ENCODE measurements at regions not wholly inside any gene's neighbourhood (a gene's known extent, or its start where the extent isn't known, plus 50 kb on each side); places are given as distances from the start of the nearest gene placed in this dataset.

DNA sequence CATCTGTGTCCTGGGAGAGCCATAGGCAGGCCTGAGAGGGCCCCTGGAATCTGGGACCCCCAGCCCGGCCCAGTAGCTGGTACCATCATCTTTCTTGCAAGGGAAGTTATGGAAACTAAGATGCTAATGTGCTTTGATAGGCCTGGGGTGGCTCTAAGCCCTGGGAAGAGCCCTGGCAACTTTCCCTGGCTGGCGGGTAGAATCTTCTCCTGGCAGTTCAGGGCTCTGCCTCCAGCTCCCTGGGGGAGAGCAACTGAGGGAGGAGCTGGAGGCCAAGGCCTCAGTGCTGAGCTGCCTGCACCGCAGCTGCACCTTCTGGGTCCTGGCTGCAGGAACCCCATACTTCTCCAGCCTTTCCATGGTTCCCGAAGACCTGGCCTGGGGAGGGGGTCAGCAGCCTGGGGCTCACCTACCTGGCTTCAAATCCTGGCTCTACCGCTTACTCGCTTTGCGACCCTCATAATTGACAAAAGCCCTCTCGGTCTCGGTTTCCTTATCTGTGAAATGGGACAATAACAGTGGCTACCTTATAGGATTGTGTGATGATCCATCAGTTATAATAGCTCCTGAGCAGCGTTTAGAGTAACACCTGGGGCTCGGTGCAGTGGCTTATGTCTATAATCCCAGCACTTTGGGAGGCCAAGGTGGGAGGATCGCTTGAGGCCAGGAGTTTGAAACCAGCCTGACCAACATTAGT is 333.7 kb downstream of the SEC14L1 start:
- no peak for DNase-seq (ENCODE audit: low read depth)

DNA sequence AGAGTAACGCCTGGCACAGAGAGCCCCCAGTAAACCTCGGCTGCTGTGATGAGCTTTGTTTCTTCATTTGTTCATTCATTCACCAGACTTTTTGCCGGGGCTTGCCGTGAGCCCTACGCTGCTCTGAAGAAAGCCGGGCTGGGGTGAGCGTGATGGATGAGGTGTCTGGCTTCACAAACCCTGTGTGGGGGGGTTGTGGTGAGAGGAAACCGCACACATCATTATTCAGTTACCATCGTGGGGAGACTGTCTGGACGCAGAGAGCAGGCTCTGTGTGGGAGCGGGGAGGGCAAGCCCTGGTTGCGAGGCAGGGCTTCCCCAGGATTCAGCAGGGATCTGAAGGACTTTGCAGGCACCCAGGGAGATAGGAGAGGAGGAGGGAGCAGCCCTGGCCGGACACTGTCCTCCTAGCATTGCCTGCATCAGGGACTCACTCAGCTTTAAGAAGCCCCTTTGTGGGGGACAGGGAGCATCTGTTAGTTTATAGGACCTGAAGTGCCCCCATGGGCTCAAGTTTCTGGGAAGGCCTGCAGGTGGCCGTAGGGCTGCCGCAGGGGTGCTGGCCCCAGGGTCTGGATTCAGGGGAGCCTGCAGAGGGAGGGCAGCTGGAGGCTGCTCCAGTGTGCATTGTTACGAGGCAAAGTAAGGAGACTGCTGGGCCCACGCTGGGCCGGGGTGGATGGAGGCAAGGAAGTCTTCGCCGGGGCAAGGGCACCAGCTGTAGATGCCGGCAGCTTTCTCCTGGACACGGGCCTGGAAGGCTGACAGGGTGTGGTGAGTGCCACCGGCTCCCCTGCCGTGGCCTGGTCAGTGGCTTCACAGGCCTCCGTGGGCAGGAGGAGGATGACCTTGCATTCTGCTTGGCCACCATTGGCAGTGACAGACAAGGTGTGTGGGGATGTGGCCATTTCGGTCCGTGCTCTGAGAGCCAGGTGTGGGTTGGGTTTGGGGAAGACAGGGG is 334.5 kb downstream of the SEC14L1 start:
- DNase-seq (ENCODE audit: low read depth), result peak; percentile 69

GRCh38 chr17:77476006-77476405 is 335.2 kb downstream of the SEC14L1 start:
- DNase-seq (ENCODE audit: low read depth), result no peak

DNA sequence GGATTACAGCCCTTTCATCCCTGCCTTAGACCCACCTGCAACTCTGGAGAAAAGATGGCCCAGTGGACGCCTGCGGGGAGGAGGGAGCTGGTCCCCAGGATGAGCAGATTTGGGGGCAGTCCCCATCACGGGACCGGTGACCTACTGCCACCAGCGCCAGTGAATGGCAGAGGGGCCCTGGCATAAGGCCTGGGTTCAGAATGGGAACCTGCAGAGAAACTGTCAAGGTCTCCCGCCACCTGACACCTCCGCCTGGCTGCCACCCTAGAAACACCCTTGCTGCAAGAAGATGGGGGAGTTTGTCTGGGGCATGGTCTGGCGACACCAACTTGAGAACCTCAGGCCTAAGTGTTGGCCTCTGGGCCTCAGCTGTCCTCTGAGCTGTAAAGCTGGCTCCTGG is 335.7 kb downstream of the SEC14L1 start:
- no peak for DNase-seq (ENCODE audit: low read depth)

DNA sequence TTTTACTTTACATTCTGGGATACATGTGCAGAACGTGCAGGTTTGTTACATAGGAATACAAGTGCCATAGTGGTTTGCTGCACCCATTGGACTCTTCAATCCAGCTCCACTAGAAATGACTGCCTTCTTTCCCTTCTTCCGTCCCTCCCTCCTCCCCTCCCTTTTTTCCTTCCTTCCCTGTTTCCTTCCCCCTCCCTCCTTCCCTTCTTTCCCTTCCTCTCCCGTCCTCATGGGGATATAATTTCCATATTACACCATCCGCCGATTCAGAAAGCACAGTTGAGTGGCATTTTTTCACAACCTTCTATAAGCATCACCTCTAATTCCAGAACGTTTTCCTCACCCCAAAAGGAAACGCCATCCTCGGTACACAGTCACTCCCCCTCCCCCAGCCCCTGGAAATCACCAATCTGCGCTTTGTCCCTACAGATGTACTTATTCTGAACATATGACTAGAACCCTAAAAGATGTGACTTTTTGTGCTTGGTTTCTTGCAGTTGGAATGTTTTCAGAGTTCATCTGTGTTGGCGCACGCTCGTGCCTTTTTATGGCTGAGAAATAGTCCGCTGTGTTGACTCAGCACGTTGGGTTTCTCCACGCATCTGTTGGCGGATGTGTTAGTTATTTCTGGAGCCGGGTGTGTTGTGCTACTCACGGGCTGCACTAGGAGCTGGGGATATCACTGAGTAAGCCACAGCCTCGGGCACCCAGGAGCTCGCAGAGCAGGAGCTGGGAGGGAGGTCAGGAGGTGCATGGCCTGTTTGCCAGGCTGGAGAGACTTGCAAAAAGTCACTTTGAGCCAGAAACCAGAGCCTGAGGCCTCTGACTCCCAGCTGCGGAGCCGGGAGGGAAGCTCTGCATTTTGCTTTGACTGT is 336.4 kb downstream of the SEC14L1 start:
- DNase-seq (ENCODE audit: low read depth), result peak; percentile 99

DNA sequence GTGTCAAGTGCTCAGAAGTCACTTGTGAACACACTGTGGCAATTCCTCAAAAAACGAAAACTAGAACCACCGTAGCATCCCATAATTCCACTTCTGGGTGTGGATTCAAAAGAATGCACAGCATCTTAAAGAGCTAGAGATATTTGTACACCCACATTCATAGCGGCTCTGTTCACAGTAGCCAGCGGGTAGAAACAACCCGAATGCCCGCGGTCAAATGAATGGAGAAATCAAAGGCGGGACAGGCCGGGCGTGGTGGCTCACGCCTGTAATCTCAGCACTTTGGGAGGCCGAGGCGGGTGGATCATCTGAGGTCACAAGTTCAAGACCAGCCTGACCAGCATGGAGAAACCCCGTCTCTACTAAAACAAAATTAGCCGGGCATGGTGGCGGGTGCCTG is 337.5 kb downstream of the SEC14L1 start:
- no peak for DNase-seq (ENCODE audit: low read depth)

GRCh38 chr17:77478899-77479298 is 338.1 kb downstream of the SEC14L1 start:
- no peak for DNase-seq (ENCODE audit: low read depth)

DNA sequence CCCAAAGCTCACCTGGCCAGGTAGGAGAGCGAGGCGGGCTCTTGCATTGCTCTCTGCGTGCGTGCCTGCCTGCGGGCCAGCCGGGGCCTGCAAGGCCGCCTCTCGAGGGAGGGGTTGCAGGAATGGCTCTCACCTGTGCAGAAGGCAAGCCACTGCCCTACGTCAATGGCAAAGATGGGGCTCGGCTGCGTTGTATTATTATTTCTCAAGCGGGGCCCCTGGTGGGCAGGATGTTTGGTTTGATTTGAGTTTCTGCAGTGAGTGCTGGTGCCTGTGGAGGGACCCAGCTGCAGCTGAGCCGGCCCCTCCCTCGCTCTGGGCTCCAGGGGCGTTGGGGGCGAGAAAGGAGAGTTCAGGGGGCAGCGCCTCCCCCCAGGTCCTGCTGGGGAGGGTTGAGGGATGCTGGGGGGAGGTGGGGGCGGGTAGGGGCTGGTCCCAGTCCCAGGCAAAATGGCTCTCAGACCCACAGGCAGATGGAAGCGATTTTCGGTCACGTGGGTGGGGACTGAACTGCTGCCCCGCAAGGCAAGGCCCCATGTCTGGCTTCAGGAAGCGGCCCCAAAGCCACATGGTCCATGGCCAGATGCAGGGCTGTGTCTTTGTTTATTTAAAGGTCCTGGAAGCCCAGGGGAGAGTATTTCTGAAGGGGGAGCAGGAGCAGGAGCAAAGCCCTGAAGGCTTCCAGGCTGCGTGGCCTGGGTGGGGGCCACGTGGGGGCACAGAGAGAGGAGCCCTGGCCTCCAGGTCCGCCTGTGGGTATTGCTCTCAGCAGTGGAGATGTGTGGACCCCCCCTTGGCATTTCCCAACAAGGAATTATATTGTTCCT is 338.8 kb downstream of the SEC14L1 start:
- no peak for DNase-seq (ENCODE audit: low read depth)

DNA sequence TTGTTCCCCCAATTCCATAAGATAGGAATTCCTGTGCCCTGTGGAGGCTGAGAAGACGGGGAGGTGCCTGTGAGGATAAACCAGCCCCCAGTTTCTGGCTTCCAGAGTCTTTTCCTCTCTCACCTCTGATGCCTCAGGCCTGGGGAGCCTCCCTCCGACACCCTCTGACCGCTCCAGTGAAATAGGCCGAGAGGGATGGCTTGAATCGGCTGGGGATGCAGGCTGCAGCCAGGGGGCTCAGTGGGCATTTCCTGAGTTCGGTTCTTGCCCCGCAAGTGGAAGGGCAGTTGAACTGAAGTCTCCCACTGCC is 339.4 kb downstream of the SEC14L1 start:
- DNase-seq (ENCODE audit: low read depth), result no peak

- no peak for DNase-seq (ENCODE audit: low read depth)
These were observed 339.9 kb downstream of the SEC14L1 start for GRCh38 chr17:77480509-77481215.

DNA sequence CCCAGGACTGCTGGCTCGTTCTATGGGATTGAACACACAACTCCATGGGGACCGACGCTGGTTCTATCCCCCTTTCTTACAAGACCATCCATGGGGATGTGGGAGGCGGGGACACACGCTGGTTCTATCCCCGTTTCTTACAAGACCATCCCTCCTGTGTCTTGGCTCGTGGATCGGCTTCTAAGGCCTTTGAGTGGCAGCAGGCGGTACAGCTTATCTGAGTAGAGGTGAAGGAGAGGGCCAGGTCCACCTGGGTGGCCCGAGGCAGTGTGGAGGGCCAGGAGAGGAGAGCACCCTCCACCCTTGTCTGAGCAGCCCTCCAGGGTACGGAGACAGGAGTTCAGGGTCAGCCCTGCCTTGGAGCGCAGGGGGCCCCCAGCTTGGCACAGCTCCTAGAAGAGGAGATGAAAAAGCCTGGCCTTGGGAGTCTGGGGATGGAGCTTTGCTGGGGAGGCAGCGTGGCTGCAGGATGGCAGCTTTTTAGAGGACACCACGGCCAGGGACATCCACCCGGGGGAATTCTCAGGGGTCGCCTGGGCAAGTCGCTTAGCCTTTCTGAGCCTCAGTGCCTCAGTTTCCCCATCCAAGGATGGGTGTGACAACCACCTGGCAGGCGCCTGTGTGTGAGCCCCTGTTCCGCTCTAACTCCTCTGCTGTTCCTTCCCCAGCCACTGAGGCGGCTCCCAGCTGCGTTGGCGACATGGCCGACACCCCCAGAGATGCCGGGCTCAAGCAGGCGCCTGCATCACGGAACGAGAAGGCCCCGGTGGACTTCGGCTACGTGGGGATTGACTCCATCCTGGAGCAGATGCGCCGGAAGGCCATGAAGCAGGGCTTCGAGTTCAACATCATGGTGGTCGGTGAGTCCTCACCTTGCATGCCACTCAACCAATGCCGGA is 341.0 kb downstream of the SEC14L1 start:
- no peak for DNase-seq (ENCODE audit: low read depth)

- DNase-seq (ENCODE audit: low read depth), result no peak
These were observed 341.8 kb downstream of the SEC14L1 start for GRCh38 chr17:77482375-77483127.

GRCh38 chr17:77483128-77483598 is 342.4 kb downstream of the SEC14L1 start:
- DNase-seq (ENCODE audit: low read depth), result no peak

DNA sequence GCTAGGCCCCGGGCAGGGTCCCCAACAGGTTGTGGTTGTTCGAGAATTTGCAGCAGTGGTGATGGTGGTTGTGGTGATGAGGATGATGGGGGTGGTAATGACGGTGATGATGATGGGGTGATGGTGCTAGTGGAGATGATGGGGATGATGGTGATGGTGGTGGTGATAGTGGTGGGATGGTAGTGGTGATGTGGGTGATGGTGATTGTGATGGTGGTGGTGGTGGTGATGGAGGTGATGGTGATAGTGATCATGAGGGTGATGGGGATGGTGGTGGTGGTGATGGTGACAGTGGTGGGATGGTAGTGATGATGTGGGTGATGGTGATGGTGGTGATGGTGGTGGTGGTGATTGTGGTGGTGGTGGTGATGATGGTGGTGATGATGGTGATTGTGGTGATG is 343.3 kb downstream of the SEC14L1 start:
- no peak for DNase-seq (ENCODE audit: low read depth)

DNA sequence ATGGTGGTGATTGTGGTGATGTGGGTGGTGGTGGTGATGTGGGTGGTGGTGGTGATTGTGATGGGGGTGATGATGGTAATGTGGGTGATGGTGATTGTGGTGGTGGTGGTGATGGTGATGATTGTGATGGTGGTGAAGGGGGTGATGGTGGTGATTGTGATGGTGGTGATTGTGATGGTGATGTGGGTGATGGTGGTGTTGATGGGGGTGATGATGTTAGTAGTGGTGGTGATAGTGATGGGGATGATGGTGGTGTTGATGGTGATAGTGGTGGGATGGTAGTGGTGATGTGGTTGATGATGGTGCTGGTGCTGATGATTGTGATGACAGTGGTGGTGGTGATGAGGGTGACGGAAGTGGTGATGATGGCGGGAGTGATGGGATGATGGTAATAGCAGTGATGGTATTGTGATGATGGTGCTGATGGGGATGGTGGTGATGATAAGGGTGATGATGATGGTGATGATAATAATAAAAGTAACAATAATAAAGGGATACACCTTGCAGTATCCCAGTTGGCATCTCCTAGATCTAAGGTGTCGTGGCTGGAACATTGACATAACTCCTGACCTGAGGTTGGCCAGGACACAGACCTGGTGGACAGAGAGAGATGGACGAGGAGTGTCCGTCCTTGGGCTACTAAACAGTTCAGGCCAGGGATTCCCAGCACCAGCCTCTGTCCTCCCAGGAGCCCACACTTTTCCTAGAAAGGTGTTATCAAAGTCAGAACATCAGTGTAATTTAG is 344.5 kb downstream of the SEC14L1 start:
- DNase-seq (ENCODE audit: low read depth), result no peak

GRCh38 chr17:77487211-77487629 is 346.5 kb downstream of the SEC14L1 start:
- DNase-seq (ENCODE audit: low read depth), result no peak

- DNase-seq (ENCODE audit: low read depth), result no peak
These were observed 347.1 kb downstream of the SEC14L1 start for GRCh38 chr17:77487677-77488530.

Data from GM04504 (cell line).